GM23338 (cell line): ENCODE measurements at regions not wholly inside any gene's neighbourhood (a gene's known extent, or its start where the extent isn't known, plus 50 kb on each side); places are given as distances from the start of the nearest gene placed in this dataset.

Source experiments
- ATAC-seq: fragments of 200-7000 bp; cut with Tn5 transposase; 3 replicates; pipeline ENCODE4 v1.9.1; 2020
- DNase-seq: peaks from one replicate; pipeline ENCODE4 v3.0.0-alpha.2; 2015; ENCODE audit warnings: low spot score
- H2AFZ ChIP-seq: fragments of 200-600 bp; sonication (generic); 2 replicates; pipeline ENCODE4 v1.8.0; 2016; ENCODE audit warnings: antibody characterized with exemption, mild to moderate bottlenecking, moderate library complexity
- H3F3A ChIP-seq: fragments of 200-600 bp; sonication (generic); replicated peaks from 2 replicates; pipeline ENCODE4 v1.8.0; 2017; ENCODE audit warnings: antibody characterized with exemption, mixed run types, low read depth
- H3K27ac ChIP-seq: fragments of 200-600 bp; sonication (generic); 2 replicates; pipeline ENCODE4 v1.6.1; 2016; ENCODE audit warnings: low read depth
- H3K27me3 ChIP-seq: fragments of 200-600 bp; sonication (generic); 2 replicates; pipeline ENCODE4 v1.8.0; 2016; ENCODE audit warnings: mild to moderate bottlenecking, mixed run types, moderate library complexity; ENCODE audit not compliant: insufficient read depth
- H3K36me3 ChIP-seq: fragments of 200-600 bp; sonication (generic); 2 replicates; pipeline ENCODE4 v1.8.0; 2016; ENCODE audit warnings: mild to moderate bottlenecking; ENCODE audit not compliant: insufficient read depth
- H3K4me1 ChIP-seq: fragments of 200-600 bp; sonication (generic); 2 replicates; pipeline ENCODE4 v1.8.0; 2016; ENCODE audit warnings: mild to moderate bottlenecking, moderate library complexity; ENCODE audit not compliant: insufficient read depth
- H3K4me2 ChIP-seq: fragments of 200-600 bp; sonication (generic); 2 replicates; pipeline ENCODE4 v1.7.1; 2017; ENCODE audit warnings: mixed run types
- H3K4me3 ChIP-seq: fragments of 200-600 bp; sonication (generic); 2 replicates; pipeline ENCODE4 v1.6.1; 2016; ENCODE audit warnings: mixed run types
- H3K79me2 ChIP-seq: fragments of 200-600 bp; sonication (generic); replicated peaks from 2 replicates; pipeline ENCODE4 v1.8.0; 2017; ENCODE audit warnings: mild to moderate bottlenecking; ENCODE audit not compliant: insufficient read depth
- H3K9me2 ChIP-seq: fragments of 200-600 bp; sonication (generic); 2 replicates; pipeline ENCODE4 v1.8.0; 2017; ENCODE audit not compliant: insufficient read depth
- H4K20me1 ChIP-seq: fragments of 200-600 bp; sonication (generic); replicated peaks from 2 replicates; pipeline ENCODE4 v1.8.0; 2017; ENCODE audit warnings: mild to moderate bottlenecking; ENCODE audit not compliant: insufficient read depth
- H3K27ac Mint-ChIP-seq: 2 replicates; pipeline ENCODE4 v1.8.0; 2020; ENCODE audit warnings: inconsistent platforms, mild to moderate bottlenecking, moderate library complexity, mixed read lengths
- H3K27me3 Mint-ChIP-seq: 3 replicates; pipeline ENCODE4 v1.8.0; 2022; ENCODE audit warnings: low read depth, mild to moderate bottlenecking, moderate library complexity, mixed read lengths, inconsistent platforms; ENCODE audit not compliant: insufficient read depth, poor library complexity
- H3K36me3 Mint-ChIP-seq: 3 replicates; pipeline ENCODE4 v1.8.0; 2021; ENCODE audit warnings: low read depth, mild to moderate bottlenecking, inconsistent platforms, moderate library complexity, mixed read lengths
- H3K4me1 Mint-ChIP-seq: 3 replicates; pipeline ENCODE4 v1.8.0; 2020; ENCODE audit warnings: mild to moderate bottlenecking, inconsistent platforms, mixed read lengths
- H3K4me3 Mint-ChIP-seq: 3 replicates; pipeline ENCODE4 v1.8.0; 2021; ENCODE audit warnings: moderate library complexity, mild to moderate bottlenecking, inconsistent platforms, mixed read lengths
- H3K9me3 Mint-ChIP-seq: 3 replicates; pipeline ENCODE4 v1.8.0; 2020; ENCODE audit warnings: moderate library complexity, mild to moderate bottlenecking, inconsistent platforms, mixed read lengths
- EZH2 ChIP-seq: fragments of 200-600 bp; sonication (generic); IDR thresholded peaks from one replicate; pipeline ENCODE4 v1.8.0; 2017; ENCODE audit warnings: antibody characterized with exemption, mild to moderate bottlenecking, low read depth; ENCODE audit not compliant: unreplicated experiment
- EZH2phosphoT487 ChIP-seq: fragments of 200-600 bp; sonication (generic); IDR thresholded peaks from one replicate; pipeline ENCODE4 v1.8.1; 2018; ENCODE audit warnings: antibody characterized with exemption; ENCODE audit not compliant: unreplicated experiment
- JUNB ChIP-seq: IDR thresholded peaks from one replicate; pipeline ENCODE4 v1.6.1; 2016; ENCODE audit warnings: antibody characterized with exemption; ENCODE audit not compliant: unreplicated experiment
- NANOG ChIP-seq: IDR thresholded peaks from 2 replicates; pipeline ENCODE4 v1.6.1; 2016; ENCODE audit warnings: antibody characterized with exemption, borderline replicate concordance
- POLR2AphosphoS5 ChIP-seq: IDR thresholded peaks from 2 replicates; pipeline ENCODE4 v1.6.1; 2016; ENCODE audit warnings: antibody characterized with exemption, low read depth
- STAT1 ChIP-seq: IDR thresholded peaks from one replicate; pipeline ENCODE4 v1.6.1; 2016; ENCODE audit warnings: antibody characterized with exemption; ENCODE audit not compliant: unreplicated experiment
- ZNF114 ChIP-seq: fragments of 250-450 bp; sonication (Bioruptor Pico); IDR thresholded peaks from 2 replicates; pipeline ENCODE4 v1.5.0; 2020; ENCODE audit warnings: mild to moderate bottlenecking, moderate library complexity
- ZNF331 ChIP-seq: fragments of 250-450 bp; sonication (Bioruptor Pico); IDR thresholded peaks from 2 replicates; pipeline ENCODE4 v1.5.0; 2020; ENCODE audit warnings: low read depth, mild to moderate bottlenecking, moderate library complexity
- TF ChIP-seq, protein P1 (sequence below): IDR thresholded peaks from 2 replicates; pipeline ENCODE4 v1.6.1; 2016; ENCODE audit warnings: antibody characterized with exemption
- TF ChIP-seq, protein P2 (sequence below): IDR thresholded peaks from one replicate; pipeline ENCODE4 v1.6.1; 2018; ENCODE audit warnings: antibody characterized with exemption; ENCODE audit not compliant: unreplicated experiment
- TF ChIP-seq, protein P3 (sequence below), 2 experiments: fragments of 200-600 bp in 1 of 2; sonication (generic) in 1 of 2; conservative IDR thresholded peaks; 2 replicates each; pipeline versions ENCODE4 v1.5.1 to v1.6.1; 2016 to 2017; ENCODE audit warnings: antibody characterized with exemption in 2 of 2, low read depth in 2 of 2, mild to moderate bottlenecking in 2 of 2, moderate library complexity in 1 of 2

DNA sequence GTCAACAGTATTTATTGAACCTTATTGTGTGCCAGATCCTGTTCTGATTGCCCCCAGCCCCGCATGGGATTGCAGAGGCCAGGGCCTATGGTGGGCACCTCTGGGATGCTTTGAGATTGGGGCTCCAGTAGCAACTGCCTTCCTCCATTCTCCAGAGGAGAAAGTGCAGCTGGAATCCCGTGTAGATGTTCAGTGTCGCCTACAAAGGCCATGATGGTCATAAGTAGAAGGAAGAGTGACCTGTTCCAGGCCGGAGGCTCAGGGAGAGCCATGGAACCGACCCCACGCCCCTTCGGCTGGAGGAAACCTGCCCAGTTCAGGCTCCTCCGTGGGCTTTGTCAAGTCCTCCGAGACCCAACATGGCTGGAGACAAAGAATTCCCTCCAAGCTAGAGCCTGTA is 287.5 kb downstream of the FBXW7 start:
- no peak for ATAC-seq
- H3K4me3 Mint-ChIP-seq: no peak overlapping the region

DNA sequence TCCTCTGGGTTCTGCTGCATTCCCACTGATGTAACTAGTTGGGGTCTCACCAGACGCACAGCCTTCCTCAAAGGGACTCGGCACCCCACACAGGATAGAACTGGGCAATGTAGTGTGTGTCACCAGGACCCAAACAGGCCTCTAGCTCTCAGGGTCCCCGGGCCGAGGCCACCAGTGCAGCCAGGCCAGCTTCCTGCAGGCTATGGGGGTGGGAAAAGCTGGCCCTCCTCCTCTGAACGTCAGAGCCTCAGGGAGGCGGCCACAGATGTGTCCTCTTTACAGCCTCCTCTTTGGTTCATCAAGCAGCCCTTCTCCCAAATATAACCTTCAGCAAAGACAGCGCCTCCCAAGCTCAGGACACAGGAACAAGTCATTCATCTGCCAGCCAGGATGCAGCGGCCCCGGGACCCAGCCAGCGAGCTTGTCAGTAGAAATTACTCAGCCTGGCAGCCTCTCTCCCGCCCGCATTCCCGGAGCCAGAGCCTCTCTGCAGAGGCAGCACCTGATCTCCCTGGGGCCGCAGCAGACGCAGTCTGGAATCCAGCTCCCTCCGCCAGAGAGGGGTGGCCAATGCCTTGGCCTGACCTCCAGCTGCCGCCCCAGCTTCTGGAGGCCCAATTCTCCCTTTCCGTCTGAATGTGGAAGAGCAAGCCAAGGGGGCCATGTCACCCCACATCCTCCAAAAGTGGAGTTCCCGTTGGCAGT is 288.5 kb downstream of the FBXW7 start:
- Histone ChIP-seq H3K4me1 (peaks cover 4% of the 10 kb centered on the region; the same call in 1 of the 2 replicates), H3K79me2 (no peaks in the 10 kb centered on the region), H3F3A (no peaks in the 10 kb centered on the region), H3K4me3 (no peak overlapping the region), H2AFZ (no peak overlapping the region), H3K9me2 (no peaks in the 10 kb centered on the region), H3K27ac (no peak overlapping the region), H3K27me3 (no peaks in the 10 kb centered on the region), H4K20me1 (no peaks in the 10 kb centered on the region), H3K4me2 (no peak overlapping the region), H3K36me3 (no peaks in the 10 kb centered on the region; the same call in 1 of the 2 replicates)
- ATAC-seq (peak; percentile 42; the same call in 1 of the 3 replicates), DNase-seq (no peak)
- no peaks in the 10 kb centered on the region for H3K36me3 Mint-ChIP-seq
- H3K27ac Mint-ChIP-seq: no peak overlapping the region
- no peak overlapping the region for H3K4me3 Mint-ChIP-seq
- H3K27me3 Mint-ChIP-seq: peaks cover 8% of the 10 kb centered on the region
- H3K9me3 Mint-ChIP-seq: 0 out of 3 replicates have a peak, but pooled peaks cover 4% of the 10 kb centered on the region
- H3K4me1 Mint-ChIP-seq: peaks cover 10% of the 10 kb centered on the region
- TF ChIP-seq STAT1 (no peak), NANOG (no peak), POLR2AphosphoS5 (no peak), ZNF331 (CRISPR knock-in tag) (no peak), EZH2phosphoT487 (no peak), JUNB (no peak), EZH2 (no peak)
- TF ChIP-seq, protein P1, sequence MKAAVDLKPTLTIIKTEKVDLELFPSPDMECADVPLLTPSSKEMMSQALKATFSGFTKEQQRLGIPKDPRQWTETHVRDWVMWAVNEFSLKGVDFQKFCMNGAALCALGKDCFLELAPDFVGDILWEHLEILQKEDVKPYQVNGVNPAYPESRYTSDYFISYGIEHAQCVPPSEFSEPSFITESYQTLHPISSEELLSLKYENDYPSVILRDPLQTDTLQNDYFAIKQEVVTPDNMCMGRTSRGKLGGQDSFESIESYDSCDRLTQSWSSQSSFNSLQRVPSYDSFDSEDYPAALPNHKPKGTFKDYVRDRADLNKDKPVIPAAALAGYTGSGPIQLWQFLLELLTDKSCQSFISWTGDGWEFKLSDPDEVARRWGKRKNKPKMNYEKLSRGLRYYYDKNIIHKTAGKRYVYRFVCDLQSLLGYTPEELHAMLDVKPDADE: no peak
- TF ChIP-seq, protein P2, sequence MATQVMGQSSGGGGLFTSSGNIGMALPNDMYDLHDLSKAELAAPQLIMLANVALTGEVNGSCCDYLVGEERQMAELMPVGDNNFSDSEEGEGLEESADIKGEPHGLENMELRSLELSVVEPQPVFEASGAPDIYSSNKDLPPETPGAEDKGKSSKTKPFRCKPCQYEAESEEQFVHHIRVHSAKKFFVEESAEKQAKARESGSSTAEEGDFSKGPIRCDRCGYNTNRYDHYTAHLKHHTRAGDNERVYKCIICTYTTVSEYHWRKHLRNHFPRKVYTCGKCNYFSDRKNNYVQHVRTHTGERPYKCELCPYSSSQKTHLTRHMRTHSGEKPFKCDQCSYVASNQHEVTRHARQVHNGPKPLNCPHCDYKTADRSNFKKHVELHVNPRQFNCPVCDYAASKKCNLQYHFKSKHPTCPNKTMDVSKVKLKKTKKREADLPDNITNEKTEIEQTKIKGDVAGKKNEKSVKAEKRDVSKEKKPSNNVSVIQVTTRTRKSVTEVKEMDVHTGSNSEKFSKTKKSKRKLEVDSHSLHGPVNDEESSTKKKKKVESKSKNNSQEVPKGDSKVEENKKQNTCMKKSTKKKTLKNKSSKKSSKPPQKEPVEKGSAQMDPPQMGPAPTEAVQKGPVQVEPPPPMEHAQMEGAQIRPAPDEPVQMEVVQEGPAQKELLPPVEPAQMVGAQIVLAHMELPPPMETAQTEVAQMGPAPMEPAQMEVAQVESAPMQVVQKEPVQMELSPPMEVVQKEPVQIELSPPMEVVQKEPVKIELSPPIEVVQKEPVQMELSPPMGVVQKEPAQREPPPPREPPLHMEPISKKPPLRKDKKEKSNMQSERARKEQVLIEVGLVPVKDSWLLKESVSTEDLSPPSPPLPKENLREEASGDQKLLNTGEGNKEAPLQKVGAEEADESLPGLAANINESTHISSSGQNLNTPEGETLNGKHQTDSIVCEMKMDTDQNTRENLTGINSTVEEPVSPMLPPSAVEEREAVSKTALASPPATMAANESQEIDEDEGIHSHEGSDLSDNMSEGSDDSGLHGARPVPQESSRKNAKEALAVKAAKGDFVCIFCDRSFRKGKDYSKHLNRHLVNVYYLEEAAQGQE: no peak

More for the DNA sequence above, 287.5 kb downstream of the FBXW7 start:
- Histone ChIP-seq H3K27ac (no peak overlapping the region), H3K79me2 (no peaks in the 10 kb centered on the region), H3K27me3 (no peaks in the 10 kb centered on the region), H2AFZ (no peak overlapping the region), H3K4me1 (peaks cover 1% of the 10 kb centered on the region; the same call in 1 of the 2 replicates), H3K36me3 (no peaks in the 10 kb centered on the region; the same call in 1 of the 2 replicates), H3K4me2 (no peak overlapping the region), H4K20me1 (no peaks in the 10 kb centered on the region), H3K9me2 (no peaks in the 10 kb centered on the region), H3K4me3 (no peak overlapping the region), H3F3A (no peaks in the 10 kb centered on the region)
- H3K36me3 Mint-ChIP-seq: no peaks in the 10 kb centered on the region
- no peak overlapping the region for H3K27ac Mint-ChIP-seq
- TF ChIP-seq, protein P2: no peak
- TF ChIP-seq, protein P3, sequence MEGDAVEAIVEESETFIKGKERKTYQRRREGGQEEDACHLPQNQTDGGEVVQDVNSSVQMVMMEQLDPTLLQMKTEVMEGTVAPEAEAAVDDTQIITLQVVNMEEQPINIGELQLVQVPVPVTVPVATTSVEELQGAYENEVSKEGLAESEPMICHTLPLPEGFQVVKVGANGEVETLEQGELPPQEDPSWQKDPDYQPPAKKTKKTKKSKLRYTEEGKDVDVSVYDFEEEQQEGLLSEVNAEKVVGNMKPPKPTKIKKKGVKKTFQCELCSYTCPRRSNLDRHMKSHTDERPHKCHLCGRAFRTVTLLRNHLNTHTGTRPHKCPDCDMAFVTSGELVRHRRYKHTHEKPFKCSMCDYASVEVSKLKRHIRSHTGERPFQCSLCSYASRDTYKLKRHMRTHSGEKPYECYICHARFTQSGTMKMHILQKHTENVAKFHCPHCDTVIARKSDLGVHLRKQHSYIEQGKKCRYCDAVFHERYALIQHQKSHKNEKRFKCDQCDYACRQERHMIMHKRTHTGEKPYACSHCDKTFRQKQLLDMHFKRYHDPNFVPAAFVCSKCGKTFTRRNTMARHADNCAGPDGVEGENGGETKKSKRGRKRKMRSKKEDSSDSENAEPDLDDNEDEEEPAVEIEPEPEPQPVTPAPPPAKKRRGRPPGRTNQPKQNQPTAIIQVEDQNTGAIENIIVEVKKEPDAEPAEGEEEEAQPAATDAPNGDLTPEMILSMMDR (conservative IDR thresholded peaks at IDR 0.05; ENCODE audit: low read depth in 2 of 2): no peak
- TF ChIP-seq ZNF114 (CRISPR knock-in tag): no peak
- DNase-seq: no peak
- H3K4me1 Mint-ChIP-seq: peaks cover 5% of the 10 kb centered on the region; the same call in 2 of the 3 replicates
- 0 out of 3 replicates have a peak, but pooled peaks cover 7% of the 10 kb centered on the region for H3K9me3 Mint-ChIP-seq
- H3K27me3 Mint-ChIP-seq: peaks cover 8% of the 10 kb centered on the region
